Stimulated activated CD4-positive, alpha-beta T cell treated with anti-CD3 and anti-CD28 coated beads, Interleukin-4, amount 100 ng/mL, for 1 hour (primary cell): ENCODE measurements at regions not wholly inside any gene's neighbourhood (a gene's known extent, or its start where the extent isn't known, plus 50 kb on each side); places are given as distances from the start of the nearest gene placed in this dataset.
"Not testable (repeated sequence)": the region's sequence is repeated elsewhere in the genome, so short reads cannot be mapped to it uniquely, and the experiment has no call there.

Source experiments
- DNase-seq: peaks from one replicate; pipeline ENCODE4 v3.0.0-alpha.2; 2020

GRCh38 chr2:207416111-207416510, 113.7 kb upstream of the CREB1 start:
- DNase-seq: no peak

- no peak for DNase-seq
Observed at GRCh38 chr2:207416900-207417299, 112.9 kb upstream of the CREB1 start.

- DNase-seq: no peak
Observed at GRCh38 chr2:207417301-207417718, 112.5 kb upstream of the CREB1 start.

GRCh38 chr2:207418419-207418818, 111.3 kb upstream of the CREB1 start:
- DNase-seq: no peak

GRCh38 chr2:207419331-207419730, 110.4 kb upstream of the CREB1 start:
- no peak for DNase-seq

- no peak for DNase-seq
Observed at GRCh38 chr2:207421671-207422070, 108.1 kb upstream of the CREB1 start.

- no peak for DNase-seq
Observed at GRCh38 chr2:207422380-207422779, 107.4 kb upstream of the CREB1 start.

GRCh38 chr2:207423886-207424285, 105.9 kb upstream of the CREB1 start:
- no peak for DNase-seq

- DNase-seq: no peak
Observed at GRCh38 chr2:207427986-207428385, 101.8 kb upstream of the CREB1 start.

GRCh38 chr2:207428573-207428972, 101.2 kb upstream of the CREB1 start:
- no peak for DNase-seq

GRCh38 chr2:207432453-207432852, 97.3 kb upstream of the CREB1 start:
- no peak for DNase-seq

GRCh38 chr2:207434306-207434705, 95.5 kb upstream of the CREB1 start:
- DNase-seq: no peak

- no peak for DNase-seq
Observed at GRCh38 chr2:207434899-207435465, 94.8 kb upstream of the CREB1 start.

GRCh38 chr2:207437136-207437523, 92.6 kb upstream of the CREB1 start:
- DNase-seq: no peak

- DNase-seq: no peak
Observed at GRCh38 chr2:207437524-207438143, 92.1 kb upstream of the CREB1 start.

GRCh38 chr2:207438414-207439126, 91.2 kb upstream of the CREB1 start:
- DNase-seq: no peak

GRCh38 chr2:207439881-207440280, 89.9 kb upstream of the CREB1 start:
- DNase-seq: not testable (repeated sequence)

GRCh38 chr2:207444756-207445155, 85.0 kb upstream of the CREB1 start:
- no peak for DNase-seq

- no peak for DNase-seq
Observed at GRCh38 chr2:207446653-207447052, 83.1 kb upstream of the CREB1 start.

GRCh38 chr2:207448006-207448405, 81.8 kb upstream of the CREB1 start:
- DNase-seq: no peak

GRCh38 chr2:207449642-207450165, 80.1 kb upstream of the CREB1 start:
- DNase-seq: no peak

GRCh38 chr2:207450186-207450585, 79.6 kb upstream of the CREB1 start:
- no peak for DNase-seq

GRCh38 chr2:207458582-207458981, 71.2 kb upstream of the CREB1 start:
- no peak for DNase-seq
